HUES6 (cell line): ENCODE measurements at regions not wholly inside any gene's neighbourhood (a gene's known extent, or its start where the extent isn't known, plus 50 kb on each side); places are given as distances from the start of the nearest gene placed in this dataset.

Source experiments
- H3K27ac ChIP-seq: 2 replicates; pipeline ENCODE4 v1.7.0; 2013; ENCODE audit warnings: low read depth, mild to moderate bottlenecking, low read length, inconsistent platforms
- H3K27me3 ChIP-seq: 2 replicates; pipeline ENCODE4 v1.6.1; 2013; ENCODE audit warnings: low read length; ENCODE audit not compliant: control insufficient read depth, insufficient read depth
- H3K36me3 ChIP-seq: 2 replicates; pipeline ENCODE4 v1.6.1; 2013; ENCODE audit warnings: low read length; ENCODE audit not compliant: control insufficient read depth, insufficient read depth
- H3K4me1 ChIP-seq: 2 replicates; pipeline ENCODE4 v1.6.1; 2013; ENCODE audit warnings: low read length; ENCODE audit not compliant: control insufficient read depth, insufficient read depth
- H3K4me3 ChIP-seq: 2 replicates; pipeline ENCODE4 v1.5.1; 2013; ENCODE audit warnings: low read depth, low read length
- H3K9ac ChIP-seq: one replicate; pipeline ENCODE4 v1.6.1; 2013; ENCODE audit warnings: mild to moderate bottlenecking, low read length
- H3K9me3 ChIP-seq: 2 replicates; pipeline ENCODE4 v1.6.1; 2013; ENCODE audit warnings: low read depth, low read length; ENCODE audit not compliant: control insufficient read depth, insufficient read depth

DNA sequence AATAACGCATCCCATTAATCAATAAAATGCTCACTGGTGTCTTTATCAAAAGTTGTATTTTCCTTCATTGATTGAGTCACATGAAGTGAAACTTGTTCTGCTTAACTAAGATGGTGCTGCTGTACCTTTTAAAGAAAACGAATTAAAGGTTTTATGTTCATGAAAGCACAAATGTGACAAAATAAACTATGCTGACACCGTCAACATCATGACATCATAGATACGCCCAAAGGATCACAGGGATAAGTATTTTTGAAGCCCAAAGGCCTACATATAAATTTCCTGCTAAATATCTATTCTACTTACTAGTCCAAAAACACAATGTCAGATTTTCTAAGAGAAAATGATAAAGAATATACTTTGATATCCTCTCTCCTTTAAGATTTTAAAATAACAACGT is 94.4 kb downstream of the FAM217A start:
- no peak overlapping the region for H3K27ac ChIP-seq
- no peaks in the 10 kb centered on the region for H3K27me3 ChIP-seq
- no peak overlapping the region for H3K9ac ChIP-seq
- H3K36me3 ChIP-seq, result no peaks in the 10 kb centered on the region; the same call in 1 of the 2 replicates
- peaks cover 23% of the 10 kb centered on the region for H3K4me1 ChIP-seq
- H3K4me3 ChIP-seq, result no peak overlapping the region
- no peaks in the 10 kb centered on the region for H3K9me3 ChIP-seq

DNA sequence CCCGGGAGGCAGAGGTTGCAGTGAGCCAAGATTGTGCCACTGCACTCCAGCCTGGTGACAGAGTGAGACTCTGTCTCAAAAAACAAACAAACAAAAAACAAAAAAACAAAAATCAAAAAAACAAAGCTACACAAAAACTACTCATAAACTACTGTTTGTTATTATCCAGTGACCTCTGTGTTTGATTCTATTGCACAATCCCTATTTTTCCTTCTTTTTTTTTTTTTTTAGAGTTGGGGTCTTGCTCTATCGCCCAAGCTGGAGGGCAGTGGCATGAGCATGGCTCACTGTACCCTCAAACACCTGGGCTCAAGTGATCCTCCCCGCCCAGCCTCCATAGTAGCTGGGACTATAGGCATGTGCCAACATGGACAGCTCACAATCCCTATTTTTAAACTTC is 92.7 kb downstream of the FAM217A start:
- H3K9me3 ChIP-seq, result no peaks in the 10 kb centered on the region
- H3K9ac ChIP-seq, result no peak overlapping the region
- no peaks in the 10 kb centered on the region for H3K27me3 ChIP-seq
- no peak overlapping the region for H3K4me3 ChIP-seq
- H3K27ac ChIP-seq, result no peak overlapping the region
- peaks cover 30% of the 10 kb centered on the region for H3K4me1 ChIP-seq
- H3K36me3 ChIP-seq, result no peaks in the 10 kb centered on the region; the same call in 1 of the 2 replicates

DNA sequence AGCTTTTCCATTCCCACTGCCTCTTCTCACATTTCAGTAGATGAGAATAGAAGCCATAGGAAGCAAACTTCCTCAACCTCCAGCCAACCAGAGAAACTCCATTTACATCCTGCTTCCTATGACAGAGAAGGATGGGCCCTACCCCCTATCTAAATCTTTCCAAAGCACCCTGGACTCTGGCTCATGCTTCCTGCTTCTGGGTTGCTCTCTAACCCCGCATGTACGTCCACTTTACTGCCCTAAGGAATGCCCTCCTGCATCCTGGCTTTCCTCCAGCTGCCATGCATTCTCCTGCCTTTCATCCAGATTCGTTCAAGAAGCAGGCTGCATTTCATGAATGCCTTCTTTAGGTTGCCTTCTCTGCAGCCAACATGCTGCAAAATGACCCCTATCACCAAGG is 91.9 kb downstream of the FAM217A start:
- Histone ChIP-seq H3K4me3 (no peak overlapping the region), H3K4me1 (peaks cover 37% of the 10 kb centered on the region), H3K9me3 (no peaks in the 10 kb centered on the region), H3K9ac (no peak overlapping the region), H3K27ac (no peak overlapping the region), H3K27me3 (no peaks in the 10 kb centered on the region), H3K36me3 (no peaks in the 10 kb centered on the region; the same call in 1 of the 2 replicates)

DNA sequence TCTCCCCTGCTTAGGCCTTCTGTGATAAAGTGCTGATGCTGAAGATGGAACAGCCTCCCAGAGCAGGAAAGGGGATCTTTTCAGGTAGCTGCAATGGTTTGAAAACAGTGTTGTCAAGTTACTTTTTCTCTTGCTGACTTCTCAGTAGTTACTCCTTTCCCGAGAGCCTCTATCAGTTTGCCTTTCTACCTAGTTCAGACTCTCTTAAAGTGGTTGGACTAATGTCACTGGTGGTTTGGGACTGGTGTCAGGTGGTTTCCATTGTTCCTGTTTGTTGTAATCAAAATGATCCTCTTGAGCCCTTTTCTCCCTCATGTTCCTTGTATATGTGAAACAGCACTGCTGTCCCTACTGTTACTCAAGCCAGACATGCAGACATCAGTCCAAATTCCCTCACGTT is 91.4 kb downstream of the FAM217A start:
- H3K36me3 ChIP-seq, result no peaks in the 10 kb centered on the region; the same call in 1 of the 2 replicates
- no peaks in the 10 kb centered on the region for H3K9me3 ChIP-seq

DNA sequence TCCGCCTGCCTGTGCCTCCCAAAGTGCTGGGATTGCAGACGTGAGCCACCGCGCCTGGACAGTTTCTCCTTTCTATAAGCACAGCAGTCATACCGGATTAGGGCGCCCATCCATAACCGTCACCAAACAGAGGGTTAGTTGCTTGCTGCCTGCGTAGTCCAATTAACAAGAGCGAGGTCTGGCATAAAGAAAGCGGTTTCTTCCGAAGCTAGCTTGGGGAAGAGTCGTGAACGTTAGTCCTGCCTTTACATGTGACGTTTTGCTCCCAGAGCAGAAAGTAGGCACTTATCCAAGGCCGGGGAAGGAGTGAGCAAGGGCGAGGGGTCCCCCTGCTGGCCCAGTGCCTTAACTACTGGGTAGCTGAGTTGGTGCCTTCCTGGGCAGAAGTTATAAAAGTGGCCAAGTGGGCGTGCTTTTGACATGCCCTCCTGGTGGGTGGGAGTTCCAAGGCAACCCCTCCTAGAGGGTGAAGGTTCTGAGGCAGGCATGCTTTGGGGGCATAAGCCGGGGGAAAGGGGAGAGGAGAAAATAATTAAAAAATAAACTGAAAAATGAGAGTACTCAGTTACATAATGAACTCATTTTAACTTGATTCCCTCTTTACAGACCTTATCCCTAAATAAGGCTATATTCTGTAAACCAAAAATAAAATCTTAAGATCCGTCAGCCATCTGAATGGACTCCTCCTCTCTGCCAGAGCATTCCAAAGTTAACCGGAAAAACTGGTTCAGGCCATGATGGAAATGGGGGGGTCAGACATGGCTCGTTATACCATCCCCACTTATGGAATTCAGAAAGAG is 88.0 kb downstream of the FAM217A start:
- H3K27ac ChIP-seq, result no peak overlapping the region
- H3K4me3 ChIP-seq, result no peak overlapping the region
- H3K9ac ChIP-seq, result no peak overlapping the region

More for the DNA sequence above, 91.4 kb downstream of the FAM217A start:
- Histone ChIP-seq H3K9ac (no peak overlapping the region), H3K4me3 (no peak overlapping the region), H3K27ac (no peak overlapping the region), H3K4me1 (peaks cover 39% of the 10 kb centered on the region), H3K27me3 (no peaks in the 10 kb centered on the region)

DNA sequence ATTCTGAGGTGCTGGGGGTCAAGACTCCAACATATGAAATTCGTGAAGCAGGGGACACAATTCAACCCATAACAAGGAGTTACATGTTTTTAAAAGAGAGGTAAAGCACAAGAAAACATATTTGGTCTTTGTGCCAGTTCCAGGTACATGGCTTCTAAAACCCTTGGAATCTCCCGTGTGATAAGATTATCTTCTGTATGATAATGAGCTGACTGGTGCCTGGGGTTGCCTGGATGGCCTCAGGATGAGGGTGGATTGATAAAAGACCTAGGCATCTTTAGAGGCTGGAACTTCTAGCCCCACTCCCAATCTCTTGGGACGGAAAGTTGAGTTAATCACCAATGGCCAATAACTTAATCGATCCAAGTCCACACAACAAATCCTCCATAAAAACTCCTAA is 87.0 kb downstream of the FAM217A start:
- Histone ChIP-seq H3K9me3 (no peaks in the 10 kb centered on the region), H3K27me3 (no peaks in the 10 kb centered on the region), H3K4me3 (no peak overlapping the region), H3K9ac (no peak overlapping the region), H3K4me1 (peaks cover 27% of the 10 kb centered on the region), H3K27ac (no peak overlapping the region), H3K36me3 (no peaks in the 10 kb centered on the region)

More for the DNA sequence above, 88.0 kb downstream of the FAM217A start:
- Histone ChIP-seq H3K9me3 (no peaks in the 10 kb centered on the region), H3K27me3 (no peaks in the 10 kb centered on the region), H3K36me3 (no peaks in the 10 kb centered on the region), H3K4me1 (peaks cover 34% of the 10 kb centered on the region)

DNA sequence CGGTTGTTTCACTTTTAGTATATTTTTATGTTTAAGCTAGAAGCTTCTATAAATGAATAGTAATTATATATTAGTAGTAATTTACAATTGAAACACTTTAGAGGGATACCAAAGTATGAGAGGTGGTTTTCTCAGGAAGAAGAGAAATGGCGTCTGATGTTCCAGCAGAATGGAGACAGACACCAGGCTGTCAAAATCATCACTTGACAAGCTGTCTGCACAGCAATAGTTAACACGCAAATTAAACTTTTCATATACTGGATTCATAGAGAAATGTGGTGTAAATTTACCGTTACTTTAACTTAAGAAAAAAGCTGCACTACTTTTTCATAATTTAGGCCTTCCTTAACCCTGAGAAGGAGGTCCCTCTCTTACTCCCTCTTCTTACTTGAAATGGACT is 82.6 kb downstream of the FAM217A start:
- H3K27me3 ChIP-seq, result no peaks in the 10 kb centered on the region
- H3K27ac ChIP-seq, result no peak overlapping the region
- no peak overlapping the region for H3K9ac ChIP-seq

DNA sequence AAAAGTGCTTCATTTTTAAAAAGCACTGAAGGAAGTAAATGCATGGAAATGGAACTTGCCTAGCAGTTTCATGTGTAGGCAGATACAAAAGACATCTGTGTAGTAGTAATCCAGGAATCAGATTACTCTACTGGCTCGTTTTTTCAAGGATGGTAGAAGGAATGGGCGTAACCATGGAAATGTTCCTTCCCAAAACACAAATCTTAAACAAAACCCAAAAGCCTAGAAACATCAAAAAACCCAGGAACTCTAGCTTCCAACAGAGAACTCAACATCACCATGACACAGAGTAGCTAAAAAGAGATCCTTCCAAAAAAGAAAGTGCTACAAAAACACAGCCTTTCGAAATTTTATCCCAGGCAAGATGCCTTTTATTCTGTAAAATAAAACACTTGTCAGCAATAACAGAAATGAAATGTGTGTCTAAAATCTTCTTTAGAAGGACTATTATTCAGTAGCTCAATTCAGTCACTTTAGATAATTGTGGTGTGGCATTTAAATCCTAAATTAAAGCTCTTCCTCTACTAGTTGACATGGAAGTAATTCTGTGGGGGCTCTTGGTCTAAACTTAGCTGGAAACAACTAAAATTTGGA is 81.7 kb downstream of the FAM217A start:
- Histone ChIP-seq H3K27me3 (no peaks in the 10 kb centered on the region), H3K9me3 (no peaks in the 10 kb centered on the region), H3K4me3 (no peak overlapping the region), H3K4me1 (peaks cover 3% of the 10 kb centered on the region), H3K9ac (no peak overlapping the region), H3K27ac (no peak overlapping the region), H3K36me3 (no peaks in the 10 kb centered on the region)

More for the DNA sequence above, 82.6 kb downstream of the FAM217A start:
- Histone ChIP-seq H3K4me1 (peaks cover 12% of the 10 kb centered on the region), H3K36me3 (no peaks in the 10 kb centered on the region), H3K4me3 (no peak overlapping the region), H3K9me3 (no peaks in the 10 kb centered on the region)

DNA sequence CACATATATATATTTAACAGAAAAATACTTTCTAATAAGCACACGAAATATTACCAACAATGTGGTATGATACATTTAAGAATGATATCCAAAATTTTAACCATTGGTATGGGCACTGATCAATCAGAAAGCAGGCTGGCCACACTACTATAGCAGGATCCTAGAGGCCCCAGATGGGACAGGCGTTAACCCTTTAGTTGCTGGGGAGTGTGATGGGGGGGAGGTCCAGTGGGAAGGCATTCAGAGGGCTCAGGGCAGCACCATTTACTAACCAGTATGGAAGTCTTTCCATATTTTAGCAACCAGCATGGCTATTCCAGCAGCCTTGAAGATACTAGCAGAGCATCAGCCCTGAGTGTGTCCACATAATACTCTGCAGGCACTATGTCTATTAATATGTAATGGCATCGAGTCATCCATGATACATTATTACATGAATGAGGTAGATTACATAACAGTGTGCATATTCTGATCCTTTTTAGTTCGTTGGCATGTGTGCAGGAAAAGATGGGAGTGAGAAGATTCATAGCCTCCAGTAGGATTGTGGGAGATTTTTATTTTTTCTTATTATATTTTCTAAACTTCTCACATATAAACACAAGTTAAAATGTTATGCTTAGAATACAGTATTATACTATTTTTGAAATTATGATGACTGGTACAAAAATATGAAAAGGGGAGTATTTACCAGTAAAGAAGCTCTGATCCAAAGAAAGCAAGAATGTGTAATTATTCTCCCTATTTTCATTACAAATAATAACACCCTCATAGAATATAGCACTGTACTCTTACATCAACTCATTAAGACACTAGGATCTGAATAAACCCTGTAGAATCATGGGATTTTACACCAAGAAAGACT is 78.9 kb downstream of the FAM217A start:
- no peaks in the 10 kb centered on the region for H3K27me3 ChIP-seq
- H3K9ac ChIP-seq, result no peak overlapping the region
- H3K4me3 ChIP-seq, result no peak overlapping the region
- peaks cover 3% of the 10 kb centered on the region; the same call in 1 of the 2 replicates for H3K4me1 ChIP-seq
- no peaks in the 10 kb centered on the region for H3K9me3 ChIP-seq
- no peaks in the 10 kb centered on the region for H3K36me3 ChIP-seq
- H3K27ac ChIP-seq, result no peak overlapping the region

DNA sequence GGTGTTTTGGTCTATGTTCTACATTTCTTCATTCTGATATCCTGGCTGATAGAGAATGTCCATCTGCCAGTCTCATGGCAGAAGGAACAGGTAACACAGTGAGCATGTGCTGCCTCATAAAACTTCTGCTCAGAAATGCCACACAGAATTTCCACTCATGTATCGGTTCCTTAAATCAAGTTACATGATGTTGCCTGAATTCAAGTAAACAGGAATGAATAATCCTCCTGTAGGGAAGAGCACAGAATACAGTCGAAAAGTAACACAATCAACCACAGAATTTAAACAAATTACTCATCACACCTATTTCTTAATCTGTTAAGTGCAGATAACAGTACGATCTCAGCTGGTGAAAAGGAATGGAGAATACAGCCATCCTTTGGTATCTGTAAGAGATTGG is 74.7 kb downstream of the FAM217A start:
- Histone ChIP-seq H3K9ac (no peak overlapping the region), H3K9me3 (no peaks in the 10 kb centered on the region), H3K4me3 (no peak overlapping the region), H3K27me3 (no peaks in the 10 kb centered on the region), H3K4me1 (no peaks in the 10 kb centered on the region), H3K27ac (no peak overlapping the region), H3K36me3 (no peaks in the 10 kb centered on the region)
